ENCODE measurements at regions not wholly inside any gene's neighbourhood (a gene's known extent, or its start where the extent isn't known, plus 50 kb on each side); places are given as distances from the start of the nearest gene placed in this dataset.

DNA sequence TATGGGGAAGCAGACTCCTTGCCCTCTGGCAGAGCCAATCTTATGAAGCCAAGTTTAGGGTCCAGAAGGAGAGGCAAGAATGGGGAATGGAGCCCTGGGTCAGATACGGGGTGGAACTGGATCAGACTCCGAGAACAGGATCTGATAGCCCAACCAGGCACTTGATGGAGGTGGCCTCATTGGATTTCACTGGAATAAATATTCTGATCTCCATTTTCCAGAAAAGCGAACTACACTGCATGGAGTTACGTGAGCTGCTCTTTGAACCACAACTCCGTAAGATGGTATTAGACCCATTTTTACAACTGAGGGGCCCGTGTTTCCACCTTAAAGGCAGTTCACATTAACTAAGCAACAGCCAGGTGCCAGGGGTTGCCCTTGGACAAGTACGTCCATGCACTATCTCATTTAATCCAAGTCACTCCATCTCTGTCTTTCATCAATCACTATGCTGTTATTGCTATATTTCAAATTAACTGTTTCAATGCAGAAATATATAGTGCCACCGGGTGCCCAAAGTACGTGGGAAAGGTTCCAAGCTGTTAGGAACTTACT is 155.2 kb downstream of the BCL11B start:
- DNase-seq = no peak

DNA sequence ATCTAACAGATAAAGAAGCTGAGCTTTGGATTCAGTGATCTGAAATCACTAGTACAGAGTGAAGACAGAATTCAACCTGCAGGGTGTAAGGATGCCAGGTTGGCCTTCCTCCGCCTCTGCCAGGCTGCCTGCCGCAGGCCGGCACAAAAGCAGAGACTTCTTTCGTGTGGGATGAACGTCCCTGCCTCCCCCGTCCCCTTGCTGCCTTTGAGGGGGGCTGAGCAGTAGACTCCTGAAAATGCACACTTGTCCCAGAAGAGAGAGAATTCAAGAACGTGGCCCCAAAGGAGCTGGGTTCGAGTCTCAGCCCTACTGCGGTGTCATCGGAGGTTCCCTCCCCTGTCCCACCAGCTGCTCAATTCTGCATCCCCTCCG is 154.3 kb downstream of the BCL11B start:
- DNase-seq = no peak

- DNase-seq = no peak
Measured at GRCh38 chr14:99118046-99118721, 153.8 kb downstream of the BCL11B start.

DNA sequence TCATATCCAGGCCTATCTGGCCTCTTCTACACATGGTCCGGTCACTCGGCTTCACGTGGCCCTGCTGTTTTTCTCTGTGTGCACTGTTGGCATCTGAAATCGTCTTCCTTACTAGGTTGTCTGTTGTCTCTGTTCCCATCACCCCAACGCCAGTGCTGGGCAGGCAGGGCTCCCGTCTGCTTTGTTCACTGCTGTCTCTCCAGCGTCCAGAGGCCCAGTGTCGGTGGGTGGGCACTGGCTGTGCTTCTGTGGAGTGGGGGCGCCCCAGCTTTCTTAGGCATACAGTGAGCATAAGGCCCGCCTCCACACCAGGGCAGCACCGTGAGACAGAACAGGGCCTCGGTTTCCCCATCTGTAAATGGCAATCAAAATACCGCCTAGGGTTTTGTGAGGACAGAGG is 153.1 kb downstream of the BCL11B start:
- DNase-seq = no peak

Data from COR-L47 (cell line).